ENCODE measurements at regions not wholly inside any gene's neighbourhood (a gene's known extent, or its start where the extent isn't known, plus 50 kb on each side); places are given as distances from the start of the nearest gene placed in this dataset.

DNA sequence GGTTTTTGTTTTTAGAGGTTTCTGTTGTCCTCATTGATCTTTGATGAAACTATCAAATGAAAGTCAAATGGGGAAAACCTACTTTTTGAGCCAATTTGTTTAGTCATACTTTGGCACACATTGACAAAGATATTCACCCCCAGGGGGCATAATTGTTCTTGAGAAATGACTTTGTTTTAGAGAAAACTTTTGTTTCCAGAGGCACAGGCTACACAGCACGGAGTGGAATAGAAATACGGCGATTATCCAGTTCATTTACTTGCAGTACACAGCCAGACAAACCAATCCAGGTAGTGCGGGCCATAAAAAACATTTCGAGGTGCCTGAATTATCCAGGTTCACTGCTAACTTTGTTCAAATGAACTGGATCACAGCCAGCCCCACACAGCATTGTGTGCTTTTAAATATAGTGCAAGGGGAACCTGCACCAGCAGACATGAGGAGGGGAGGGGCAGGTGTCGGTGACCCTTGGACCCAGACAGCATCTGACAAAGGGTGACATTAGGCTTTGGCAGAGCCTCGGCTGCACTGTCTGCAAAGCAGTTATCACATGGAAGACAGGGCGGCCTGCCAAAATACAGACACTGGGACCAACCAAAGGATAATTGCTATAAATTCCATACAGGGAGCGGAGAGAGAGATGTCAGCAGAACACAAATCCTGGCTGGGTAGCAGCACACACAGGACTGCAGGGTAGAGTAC is 179.6 kb upstream of the NOCT start:
- Mint-ChIP-seq H3K36me3 (ENCODE audit: unreplicated experiment) (no peaks in the 10 kb centered on the region), H3K4me3 (ENCODE audit: unreplicated experiment) (no peak overlapping the region), H3K4me1 (ENCODE audit: low read depth, unreplicated experiment) (peaks cover 30% of the 10 kb centered on the region), H3K27ac (ENCODE audit: unreplicated experiment) (no peak overlapping the region), H3K9me3 (ENCODE audit: unreplicated experiment) (peaks cover 4% of the 10 kb centered on the region), H3K27me3 (ENCODE audit: unreplicated experiment) (peaks cover 4% of the 10 kb centered on the region)
- TF ChIP-seq, protein P1, sequence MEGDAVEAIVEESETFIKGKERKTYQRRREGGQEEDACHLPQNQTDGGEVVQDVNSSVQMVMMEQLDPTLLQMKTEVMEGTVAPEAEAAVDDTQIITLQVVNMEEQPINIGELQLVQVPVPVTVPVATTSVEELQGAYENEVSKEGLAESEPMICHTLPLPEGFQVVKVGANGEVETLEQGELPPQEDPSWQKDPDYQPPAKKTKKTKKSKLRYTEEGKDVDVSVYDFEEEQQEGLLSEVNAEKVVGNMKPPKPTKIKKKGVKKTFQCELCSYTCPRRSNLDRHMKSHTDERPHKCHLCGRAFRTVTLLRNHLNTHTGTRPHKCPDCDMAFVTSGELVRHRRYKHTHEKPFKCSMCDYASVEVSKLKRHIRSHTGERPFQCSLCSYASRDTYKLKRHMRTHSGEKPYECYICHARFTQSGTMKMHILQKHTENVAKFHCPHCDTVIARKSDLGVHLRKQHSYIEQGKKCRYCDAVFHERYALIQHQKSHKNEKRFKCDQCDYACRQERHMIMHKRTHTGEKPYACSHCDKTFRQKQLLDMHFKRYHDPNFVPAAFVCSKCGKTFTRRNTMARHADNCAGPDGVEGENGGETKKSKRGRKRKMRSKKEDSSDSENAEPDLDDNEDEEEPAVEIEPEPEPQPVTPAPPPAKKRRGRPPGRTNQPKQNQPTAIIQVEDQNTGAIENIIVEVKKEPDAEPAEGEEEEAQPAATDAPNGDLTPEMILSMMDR (IDR thresholded peaks at IDR 0.05; ENCODE audit: partially characterized antibody, unreplicated experiment) = no peak
- DNase-seq = no peak

DNA sequence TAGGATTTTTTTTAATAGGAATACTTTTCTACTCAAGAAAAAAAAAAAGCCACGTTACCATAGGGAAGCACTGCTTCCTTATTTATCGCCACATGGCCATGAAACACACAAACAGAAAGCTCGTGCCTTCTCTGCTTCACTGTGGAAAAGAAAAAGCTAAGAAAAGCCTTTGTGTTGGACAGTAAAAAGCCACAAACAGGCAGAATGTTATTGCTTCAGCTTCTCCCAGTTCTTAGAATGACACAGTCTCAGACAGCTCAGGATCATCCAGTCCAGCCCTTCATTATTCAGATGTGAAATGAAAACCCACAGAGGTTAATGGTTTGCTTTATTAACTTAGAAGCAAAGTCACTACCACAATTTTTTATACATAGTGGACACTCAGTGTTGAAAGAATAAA is 181.6 kb upstream of the NOCT start:
- H3K36me3 Mint-ChIP-seq (ENCODE audit: unreplicated experiment) = no peaks in the 10 kb centered on the region
- TF ChIP-seq, protein P1 (IDR thresholded peaks at IDR 0.05; ENCODE audit: partially characterized antibody, unreplicated experiment) = no peak
- peaks cover 19% of the 10 kb centered on the region for H3K4me1 Mint-ChIP-seq (ENCODE audit: low read depth, unreplicated experiment)
- H3K9me3 Mint-ChIP-seq (ENCODE audit: unreplicated experiment) = no peaks in the 10 kb centered on the region
- no peaks in the 10 kb centered on the region for H3K27me3 Mint-ChIP-seq (ENCODE audit: unreplicated experiment)
- DNase-seq = no peak
- no peak overlapping the region for H3K4me3 Mint-ChIP-seq (ENCODE audit: unreplicated experiment)
- H3K27ac Mint-ChIP-seq (ENCODE audit: unreplicated experiment) = no peak overlapping the region

DNA sequence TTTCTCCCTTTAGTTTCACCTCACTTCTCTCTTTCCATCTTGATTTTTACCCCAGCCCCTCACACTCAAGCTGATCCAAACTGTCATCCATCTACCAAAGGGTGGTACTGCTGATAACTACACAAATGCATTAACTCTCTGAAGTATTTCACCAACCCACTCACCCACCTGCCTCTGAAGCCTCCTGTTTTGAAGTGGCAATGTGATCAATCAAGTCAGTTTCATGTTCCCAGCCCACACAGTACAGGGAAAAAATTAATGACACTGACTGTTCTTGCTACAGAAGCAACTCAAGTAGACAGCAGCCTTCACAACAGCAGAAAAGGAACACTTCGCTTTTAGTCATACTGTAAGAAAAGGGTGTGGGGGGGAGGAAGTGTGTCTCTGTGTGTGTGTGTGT is 183.0 kb upstream of the NOCT start:
- Mint-ChIP-seq H3K27me3 (ENCODE audit: unreplicated experiment) (no peaks in the 10 kb centered on the region), H3K27ac (ENCODE audit: unreplicated experiment) (no peak overlapping the region)
- no peak for DNase-seq

DNA sequence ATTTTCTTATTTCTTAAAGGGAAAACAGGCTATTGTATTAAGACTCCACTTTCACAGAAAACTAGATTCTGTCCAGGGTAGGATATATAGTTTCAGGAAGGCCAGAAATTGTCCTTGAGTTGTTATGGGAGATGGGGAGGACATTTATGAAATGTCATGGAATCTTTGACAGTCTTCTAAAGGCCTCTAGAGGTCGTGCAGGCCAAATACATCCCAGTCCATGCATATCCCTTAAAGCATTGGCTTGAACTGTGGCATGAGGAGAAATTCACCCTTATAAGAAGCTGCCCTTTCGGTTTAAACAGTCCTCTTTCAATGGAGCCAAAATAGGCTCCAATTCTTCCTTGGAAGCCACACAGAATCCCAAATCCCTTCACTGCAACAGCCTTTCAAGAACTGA is 183.6 kb upstream of the NOCT start:
- no peak for DNase-seq
- Mint-ChIP-seq H3K27ac (ENCODE audit: unreplicated experiment) (no peak overlapping the region), H3K4me3 (ENCODE audit: unreplicated experiment) (no peak overlapping the region), H3K9me3 (ENCODE audit: unreplicated experiment) (no peaks in the 10 kb centered on the region), H3K27me3 (ENCODE audit: unreplicated experiment) (no peaks in the 10 kb centered on the region), H3K36me3 (ENCODE audit: unreplicated experiment) (no peaks in the 10 kb centered on the region), H3K4me1 (ENCODE audit: low read depth, unreplicated experiment) (peaks cover 12% of the 10 kb centered on the region)
- TF ChIP-seq, protein P1 (IDR thresholded peaks at IDR 0.05; ENCODE audit: partially characterized antibody, unreplicated experiment) = no peak

More for the DNA sequence above, 183.0 kb upstream of the NOCT start:
- TF ChIP-seq, protein P1 (IDR thresholded peaks at IDR 0.05; ENCODE audit: partially characterized antibody, unreplicated experiment) = no peak
- Mint-ChIP-seq H3K4me3 (ENCODE audit: unreplicated experiment) (no peak overlapping the region), H3K9me3 (ENCODE audit: unreplicated experiment) (no peaks in the 10 kb centered on the region), H3K4me1 (ENCODE audit: low read depth, unreplicated experiment) (peaks cover 12% of the 10 kb centered on the region), H3K36me3 (ENCODE audit: unreplicated experiment) (no peaks in the 10 kb centered on the region)

DNA sequence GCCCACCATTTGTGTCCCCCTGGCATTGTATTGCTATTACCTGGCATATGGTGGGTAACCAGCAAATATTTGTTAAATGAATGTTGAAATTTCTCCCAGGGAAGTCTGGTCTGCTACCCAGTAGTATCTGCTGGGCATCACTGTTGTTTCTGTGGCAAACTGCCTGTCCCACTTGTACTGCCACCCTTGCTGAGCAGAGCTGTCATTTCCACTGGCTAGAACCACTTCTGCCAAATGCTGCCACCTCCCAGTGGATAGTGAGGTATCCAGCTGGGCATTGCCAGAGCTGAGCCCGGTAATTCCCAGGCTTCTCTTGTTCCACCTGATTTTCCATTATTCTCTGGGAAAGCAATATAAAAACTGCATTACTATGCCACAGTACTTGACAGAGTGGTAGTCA is 186.7 kb upstream of the NOCT start:
- H3K4me1 Mint-ChIP-seq (ENCODE audit: low read depth, unreplicated experiment) = peaks cover 8% of the 10 kb centered on the region
- no peaks in the 10 kb centered on the region for H3K9me3 Mint-ChIP-seq (ENCODE audit: unreplicated experiment)
- DNase-seq = no peak
- no peaks in the 10 kb centered on the region for H3K36me3 Mint-ChIP-seq (ENCODE audit: unreplicated experiment)
- TF ChIP-seq, protein P1 (IDR thresholded peaks at IDR 0.05; ENCODE audit: partially characterized antibody, unreplicated experiment) = no peak
- no peak overlapping the region for H3K4me3 Mint-ChIP-seq (ENCODE audit: unreplicated experiment)
- H3K27me3 Mint-ChIP-seq (ENCODE audit: unreplicated experiment) = no peaks in the 10 kb centered on the region
- H3K27ac Mint-ChIP-seq (ENCODE audit: unreplicated experiment) = no peak overlapping the region
